H9 (cell line): ENCODE measurements at regions not wholly inside any gene's neighbourhood (a gene's known extent, or its start where the extent isn't known, plus 50 kb on each side); places are given as distances from the start of the nearest gene placed in this dataset.

Experiments
- DNase-seq: peaks from one replicate; pipeline ENCODE4 v3.0.0-alpha.2; 2017
- H2AFZ ChIP-seq: one replicate; pipeline ENCODE4 v1.6.1; 2013; ENCODE audit warnings: mild to moderate bottlenecking, low read length, control low read depth, moderate library complexity
- H2AK5ac ChIP-seq: 2 replicates; pipeline ENCODE4 v1.6.1; 2013; ENCODE audit warnings: low read length, control low read depth, mixed read lengths; ENCODE audit not compliant: insufficient read length
- H2BK120ac ChIP-seq: one replicate; pipeline ENCODE4 v1.6.1; 2013; ENCODE audit warnings: low read depth, mild to moderate bottlenecking, low read length, control low read depth, inconsistent platforms; ENCODE audit not compliant: poor library complexity, severe bottlenecking
- H2BK12ac ChIP-seq: 2 replicates; pipeline ENCODE4 v1.6.1; 2013; ENCODE audit warnings: low read length, control low read depth, mixed read lengths, low read depth; ENCODE audit not compliant: insufficient read length
- H2BK15ac ChIP-seq: 2 replicates; pipeline ENCODE4 v1.6.1; 2013; ENCODE audit warnings: low read depth, low read length, control low read depth
- H2BK20ac ChIP-seq: one replicate; pipeline ENCODE4 v1.6.1; 2013; ENCODE audit warnings: low read depth, mild to moderate bottlenecking, low read length, control low read depth, inconsistent platforms; ENCODE audit not compliant: poor library complexity, severe bottlenecking
- H2BK5ac ChIP-seq: 2 replicates; pipeline ENCODE4 v1.6.1; 2013; ENCODE audit warnings: low read length, control low read depth, mixed read lengths; ENCODE audit not compliant: insufficient read length
- H3K14ac ChIP-seq: 2 replicates; pipeline ENCODE4 v1.6.1; 2013; ENCODE audit warnings: low read length, control low read depth; ENCODE audit not compliant: insufficient read depth
- H3K18ac ChIP-seq: 2 replicates; pipeline ENCODE4 v1.6.1; 2013; ENCODE audit warnings: low read depth, mild to moderate bottlenecking, mixed read lengths, low read length, control low read depth; ENCODE audit not compliant: insufficient read length
- H3K23ac ChIP-seq: 2 replicates; pipeline ENCODE4 v1.6.1; 2013; ENCODE audit warnings: low read length, control low read depth, mixed read lengths, low read depth; ENCODE audit not compliant: insufficient read length
- H3K23me2 ChIP-seq: 2 replicates; pipeline ENCODE4 v1.6.1; 2013; ENCODE audit warnings: low read depth, mild to moderate bottlenecking, mixed read lengths, low read length, control low read depth; ENCODE audit not compliant: insufficient read length, poor library complexity, severe bottlenecking
- H3K27ac ChIP-seq: 2 replicates; pipeline ENCODE4 v1.5.1; 2013; ENCODE audit warnings: low read length, control low read depth, mixed read lengths, low read depth; ENCODE audit not compliant: insufficient read length
- H3K27me3 ChIP-seq: 2 replicates; pipeline ENCODE4 v1.6.1; 2013; ENCODE audit warnings: low read length, control low read depth, inconsistent platforms; ENCODE audit not compliant: insufficient read depth
- H3K4ac ChIP-seq: 2 replicates; pipeline ENCODE4 v1.6.1; 2013; ENCODE audit warnings: low read depth, mild to moderate bottlenecking, control low read depth, inconsistent platforms, low read length, moderate library complexity
- H3K4me1 ChIP-seq: 2 replicates; pipeline ENCODE4 v1.6.1; 2013; ENCODE audit warnings: low read length, control low read depth, inconsistent platforms; ENCODE audit not compliant: insufficient read depth
- H3K4me2 ChIP-seq: 2 replicates; pipeline ENCODE4 v1.6.1; 2013; ENCODE audit warnings: low read length, control low read depth, mixed read lengths; ENCODE audit not compliant: insufficient read length, insufficient read depth
- H3K56ac ChIP-seq: 2 replicates; pipeline ENCODE4 v1.6.1; 2013; ENCODE audit warnings: low read depth, mild to moderate bottlenecking, mixed read lengths, low read length, control low read depth; ENCODE audit not compliant: insufficient read length
- H3K79me1 ChIP-seq: 2 replicates; pipeline ENCODE4 v1.6.1; 2013; ENCODE audit warnings: low read depth, mild to moderate bottlenecking, moderate library complexity, low read length, control low read depth, inconsistent platforms; ENCODE audit not compliant: insufficient read depth, poor library complexity, severe bottlenecking
- H3K79me2 ChIP-seq: 2 replicates; pipeline ENCODE4 v1.6.1; 2013; ENCODE audit warnings: low read length, control low read depth, inconsistent platforms; ENCODE audit not compliant: insufficient read depth
- H3K9ac ChIP-seq: 2 replicates; pipeline ENCODE4 v1.6.1; 2013; ENCODE audit warnings: low read length, control low read depth, mixed read lengths; ENCODE audit not compliant: insufficient read length; ENCODE audit errors: extremely low read depth
- H3K9me3 ChIP-seq: one replicate; pipeline ENCODE4 v1.6.1; 2013; ENCODE audit warnings: low read depth, low read length, inconsistent platforms; ENCODE audit not compliant: control insufficient read depth
- H3T11ph ChIP-seq: one replicate; pipeline ENCODE4 v1.6.1; 2013; ENCODE audit warnings: mild to moderate bottlenecking, low read length, control low read depth, inconsistent platforms
- H4K20me1 ChIP-seq: one replicate; pipeline ENCODE4 v1.6.1; 2013; ENCODE audit not compliant: control insufficient read depth, insufficient read length, insufficient read depth
- H4K5ac ChIP-seq: 2 replicates; pipeline ENCODE4 v1.6.1; 2013; ENCODE audit warnings: low read depth, mild to moderate bottlenecking, mixed read lengths, low read length, control low read depth; ENCODE audit not compliant: insufficient read length
- H4K8ac ChIP-seq: replicated peaks from 2 replicates; pipeline ENCODE4 v1.6.1; 2013; ENCODE audit warnings: low read length, control low read depth, mixed read lengths, low read depth; ENCODE audit not compliant: insufficient read length
- H4K91ac ChIP-seq: 2 replicates; pipeline ENCODE4 v1.6.1; 2013; ENCODE audit warnings: low read depth, mild to moderate bottlenecking, moderate library complexity, mixed read lengths, low read length, control low read depth; ENCODE audit not compliant: insufficient read length
- H3K27ac Mint-ChIP-seq, 3 experiments: 2 replicates in 2 of 3; 3 replicates in 1 of 3; pipeline ENCODE4 v1.8.0; 2020 to 2021; ENCODE audit warnings: mixed read lengths in 3 of 3, mild to moderate bottlenecking in 1 of 3, moderate library complexity in 1 of 3
- H3K27me3 Mint-ChIP-seq: 2 replicates; pipeline ENCODE4 v1.8.0; 2021; ENCODE audit warnings: low read depth, mild to moderate bottlenecking, moderate library complexity, mixed read lengths
- H3K36me3 Mint-ChIP-seq, 3 experiments: 2 replicates in 2 of 3; 3 replicates in 1 of 3; pipeline ENCODE4 v1.8.0; 2020 to 2021; ENCODE audit warnings: low read depth in 3 of 3, mixed read lengths in 3 of 3; ENCODE audit not compliant: insufficient read depth in 1 of 3
- H3K4me1 Mint-ChIP-seq, 2 experiments: 2 replicates each; pipeline ENCODE4 v1.8.0; 2020; ENCODE audit warnings: mixed read lengths in 2 of 2
- H3K4me3 Mint-ChIP-seq, 2 experiments: 2 replicates in 1 of 2; 3 replicates in 1 of 2; pipeline ENCODE4 v1.8.0; 2020 to 2021; ENCODE audit warnings: mild to moderate bottlenecking in 2 of 2, mixed read lengths in 2 of 2, moderate library complexity in 1 of 2
- H3K9me3 Mint-ChIP-seq, 2 experiments: 2 replicates in 1 of 2; 3 replicates in 1 of 2; pipeline ENCODE4 v1.8.0; 2020; ENCODE audit warnings: mild to moderate bottlenecking in 2 of 2, mixed read lengths in 2 of 2, moderate library complexity in 1 of 2
- WGBS: extraction: QIAGEN DNeasy Blood & Tissue Kit; methylation state at CpG from one replicate; pipeline ENCODE4 v1.1.7; 2013; ENCODE audit warnings: missing lambda C conversion rate, low lambda C conversion rate, mixed read lengths; ENCODE audit not compliant: insufficient read length; ENCODE audit errors: extremely low coverage; 5-methylcytosine and 5-hydroxymethylcytosine counted together
- TF ChIP-seq, protein P1 (sequence below): fragments of 200-600 bp; sonication (generic); conservative IDR thresholded peaks from 3 replicates; pipeline ENCODE4 v1.8.0; 2021; ENCODE audit warnings: antibody characterized with exemption, mild to moderate bottlenecking

DNA sequence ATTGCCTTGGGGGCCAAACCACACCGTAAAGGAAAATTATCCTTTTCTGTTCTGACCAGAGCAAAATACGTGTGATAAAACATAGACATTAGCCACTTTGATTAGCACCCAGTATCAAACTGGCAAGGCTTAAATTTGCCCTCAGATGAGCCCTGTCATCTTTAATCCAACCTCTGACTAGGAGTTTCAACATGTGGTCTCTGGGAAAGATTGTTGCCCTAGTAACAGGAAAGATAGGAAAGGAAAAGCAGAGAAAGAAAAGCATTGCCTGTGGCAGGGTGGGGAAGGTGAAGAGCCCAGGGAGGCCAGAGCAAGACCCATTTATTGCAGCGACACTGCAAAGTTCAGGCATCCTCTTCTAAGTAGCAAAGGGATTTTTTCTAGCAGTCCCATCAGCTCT lies 181.5 kb upstream of the SCN7A start:
- no peak overlapping the region for H4K8ac ChIP-seq
- H4K5ac ChIP-seq = no peak overlapping the region
- H3K14ac ChIP-seq = no peak overlapping the region
- H4K20me1 ChIP-seq = no peaks in the 10 kb centered on the region
- TF ChIP-seq, protein P1, sequence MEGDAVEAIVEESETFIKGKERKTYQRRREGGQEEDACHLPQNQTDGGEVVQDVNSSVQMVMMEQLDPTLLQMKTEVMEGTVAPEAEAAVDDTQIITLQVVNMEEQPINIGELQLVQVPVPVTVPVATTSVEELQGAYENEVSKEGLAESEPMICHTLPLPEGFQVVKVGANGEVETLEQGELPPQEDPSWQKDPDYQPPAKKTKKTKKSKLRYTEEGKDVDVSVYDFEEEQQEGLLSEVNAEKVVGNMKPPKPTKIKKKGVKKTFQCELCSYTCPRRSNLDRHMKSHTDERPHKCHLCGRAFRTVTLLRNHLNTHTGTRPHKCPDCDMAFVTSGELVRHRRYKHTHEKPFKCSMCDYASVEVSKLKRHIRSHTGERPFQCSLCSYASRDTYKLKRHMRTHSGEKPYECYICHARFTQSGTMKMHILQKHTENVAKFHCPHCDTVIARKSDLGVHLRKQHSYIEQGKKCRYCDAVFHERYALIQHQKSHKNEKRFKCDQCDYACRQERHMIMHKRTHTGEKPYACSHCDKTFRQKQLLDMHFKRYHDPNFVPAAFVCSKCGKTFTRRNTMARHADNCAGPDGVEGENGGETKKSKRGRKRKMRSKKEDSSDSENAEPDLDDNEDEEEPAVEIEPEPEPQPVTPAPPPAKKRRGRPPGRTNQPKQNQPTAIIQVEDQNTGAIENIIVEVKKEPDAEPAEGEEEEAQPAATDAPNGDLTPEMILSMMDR = no peak
- H2BK120ac ChIP-seq = no peak overlapping the region
- Mint-ChIP-seq H3K27ac (no peak overlapping the region), H3K9me3 (peaks cover 0 to 4% of the 10 kb centered on the region in 2 experiments; a peak in 2 of 5 replicates), H3K4me1 (peaks cover 8 to 9% of the 10 kb centered on the region in 2 experiments), H3K36me3 (no peaks in the 10 kb centered on the region; a peak in 1 of 7 replicates), H3K27me3 (no peaks in the 10 kb centered on the region), H3K4me3 (no peak overlapping the region)
- H2BK20ac ChIP-seq = no peak overlapping the region
- no peak for DNase-seq
- no CpG with 5 or more reads among the region's 3 CpGs for WGBS
- no peak overlapping the region for H2BK12ac ChIP-seq
- no peaks in the 10 kb centered on the region for H3K4me1 ChIP-seq
- no peaks in the 10 kb centered on the region; the same call in 1 of the 2 replicates for H3K27me3 ChIP-seq
- no peak overlapping the region for H2BK15ac ChIP-seq
- H2BK5ac ChIP-seq = no peak overlapping the region
- H3K23ac ChIP-seq = no peak overlapping the region
- no peak overlapping the region for H2AK5ac ChIP-seq
- H4K91ac ChIP-seq = no peak overlapping the region
- no peak overlapping the region for H2AFZ ChIP-seq
- H3K9me3 ChIP-seq = no peaks in the 10 kb centered on the region
- H3K79me1 ChIP-seq = no peaks in the 10 kb centered on the region
- no peak overlapping the region for H3K4me2 ChIP-seq
- no peaks in the 10 kb centered on the region for H3K23me2 ChIP-seq
- no peak overlapping the region for H3K4ac ChIP-seq
- H3K9ac ChIP-seq = no peak overlapping the region
- H3K18ac ChIP-seq = no peak overlapping the region
- H3K79me2 ChIP-seq = no peaks in the 10 kb centered on the region
- H3T11ph ChIP-seq = no peak overlapping the region
- H3K56ac ChIP-seq = no peak overlapping the region
- H3K27ac ChIP-seq = no peak overlapping the region
